ENCODE measurements at regions not wholly inside any gene's neighbourhood (a gene's known extent, or its start where the extent isn't known, plus 50 kb on each side); places are given as distances from the start of the nearest gene placed in this dataset.

DNA sequence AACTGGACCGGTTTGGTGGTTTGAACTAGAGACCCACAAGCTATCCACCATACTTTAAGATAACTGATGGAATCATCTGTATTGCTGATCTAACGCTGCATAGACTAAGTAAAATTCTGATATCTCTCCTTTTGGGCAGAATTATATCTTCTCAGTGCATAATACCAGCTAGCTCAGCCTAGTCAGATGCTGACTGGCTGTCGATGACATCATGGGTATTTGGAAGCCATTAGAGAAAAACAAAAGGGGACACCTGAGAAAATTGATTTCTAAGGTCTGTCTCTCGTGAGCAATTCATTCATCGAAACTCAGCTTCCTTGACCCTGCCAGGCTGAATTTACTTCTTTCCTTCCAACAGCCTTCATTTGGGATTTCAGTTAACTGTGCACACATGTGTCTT lies 263.0 kb upstream of the CCL2 start:
- Histone ChIP-seq H3K27ac (no peak overlapping the region), H3K9me3 (no peaks in the 10 kb centered on the region), H3K4me1 (no peaks in the 10 kb centered on the region), H3K27me3 (no peaks in the 10 kb centered on the region), H3K36me3 (no peaks in the 10 kb centered on the region), H3K4me3 (no peak overlapping the region)
- TF ChIP-seq POLR2AphosphoS5 (IDR thresholded peaks at IDR 0.05) (no peak), POLR2A (IDR thresholded peaks at IDR 0.05) (no peak), EP300 (IDR thresholded peaks at IDR 0.05) (no peak)
- TF ChIP-seq, protein P1, sequence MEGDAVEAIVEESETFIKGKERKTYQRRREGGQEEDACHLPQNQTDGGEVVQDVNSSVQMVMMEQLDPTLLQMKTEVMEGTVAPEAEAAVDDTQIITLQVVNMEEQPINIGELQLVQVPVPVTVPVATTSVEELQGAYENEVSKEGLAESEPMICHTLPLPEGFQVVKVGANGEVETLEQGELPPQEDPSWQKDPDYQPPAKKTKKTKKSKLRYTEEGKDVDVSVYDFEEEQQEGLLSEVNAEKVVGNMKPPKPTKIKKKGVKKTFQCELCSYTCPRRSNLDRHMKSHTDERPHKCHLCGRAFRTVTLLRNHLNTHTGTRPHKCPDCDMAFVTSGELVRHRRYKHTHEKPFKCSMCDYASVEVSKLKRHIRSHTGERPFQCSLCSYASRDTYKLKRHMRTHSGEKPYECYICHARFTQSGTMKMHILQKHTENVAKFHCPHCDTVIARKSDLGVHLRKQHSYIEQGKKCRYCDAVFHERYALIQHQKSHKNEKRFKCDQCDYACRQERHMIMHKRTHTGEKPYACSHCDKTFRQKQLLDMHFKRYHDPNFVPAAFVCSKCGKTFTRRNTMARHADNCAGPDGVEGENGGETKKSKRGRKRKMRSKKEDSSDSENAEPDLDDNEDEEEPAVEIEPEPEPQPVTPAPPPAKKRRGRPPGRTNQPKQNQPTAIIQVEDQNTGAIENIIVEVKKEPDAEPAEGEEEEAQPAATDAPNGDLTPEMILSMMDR (IDR thresholded peaks at IDR 0.05): no peak
- intact Hi-C loops (cut with DNase I): no loop called here
- DNase-seq: no peak
- WGBS, 2 donors: 75 to 85% methylated on average over 5 of the region's 5 CpGs

DNA sequence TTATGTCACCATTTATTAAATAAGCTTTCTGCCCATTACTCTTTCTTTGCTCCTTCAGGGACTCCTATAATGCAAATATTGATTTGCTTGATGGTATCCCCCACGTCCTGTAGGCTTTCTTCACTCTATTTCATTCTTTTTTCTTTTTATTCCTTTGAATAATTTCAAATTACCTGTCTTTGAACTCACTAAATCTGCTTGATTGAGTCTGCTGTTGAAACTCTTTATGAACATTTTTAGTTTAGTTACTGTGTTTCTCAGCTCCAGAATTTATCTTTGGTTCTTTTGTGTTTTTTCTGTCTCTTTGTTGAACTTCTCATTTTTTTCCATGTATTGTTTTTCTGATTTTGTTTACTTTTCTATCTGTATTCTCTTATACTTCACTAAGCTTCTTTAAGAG lies 254.4 kb upstream of the CCL2 start:
- DNase-seq: no peak
- no peak overlapping the region for H3K27ac ChIP-seq
- no peak overlapping the region for H3K4me3 ChIP-seq
- 7 to 34% methylated on average over 1 of the region's 1 CpG for WGBS, 2 donors
- TF ChIP-seq EP300 (IDR thresholded peaks at IDR 0.05): no peak
- TF ChIP-seq POLR2A (IDR thresholded peaks at IDR 0.05): no peak
- no peak for TF ChIP-seq POLR2AphosphoS5 (IDR thresholded peaks at IDR 0.05)
- no peaks in the 10 kb centered on the region for H3K4me1 ChIP-seq
- no peaks in the 10 kb centered on the region for H3K36me3 ChIP-seq
- intact Hi-C loops (cut with DNase I): no loop called here
- H3K9me3 ChIP-seq: no peaks in the 10 kb centered on the region
- H3K27me3 ChIP-seq: no peaks in the 10 kb centered on the region

- intact Hi-C loops (cut with DNase I): no loop called here
- DNase-seq: no peak
- Histone ChIP-seq H3K4me1 (no peaks in the 10 kb centered on the region), H3K4me3 (no peak overlapping the region), H3K27me3 (no peaks in the 10 kb centered on the region), H3K27ac (no peak overlapping the region), H3K9me3 (no peaks in the 10 kb centered on the region), H3K36me3 (no peaks in the 10 kb centered on the region)
- WGBS, 2 donors: 89 to 94% methylated on average over 2 of the region's 2 CpGs
- TF ChIP-seq EP300 (IDR thresholded peaks at IDR 0.05): no peak
- TF ChIP-seq, protein P1 (IDR thresholded peaks at IDR 0.05): no peak
- no peak for TF ChIP-seq POLR2A (IDR thresholded peaks at IDR 0.05)
These were observed 253.8 kb upstream of the CCL2 start for GRCh38 chr17:34001246-34001645.

GRCh38 chr17:34006126-34006525 lies 249.0 kb upstream of the CCL2 start:
- WGBS, 2 donors: 70 to 73% methylated on average over 3 of the region's 3 CpGs
- Histone ChIP-seq H3K27ac (no peak overlapping the region), H3K4me3 (no peak overlapping the region), H3K9me3 (no peaks in the 10 kb centered on the region), H3K36me3 (no peaks in the 10 kb centered on the region), H3K27me3 (no peaks in the 10 kb centered on the region), H3K4me1 (no peaks in the 10 kb centered on the region)
- TF ChIP-seq EP300 (IDR thresholded peaks at IDR 0.05) (no peak), POLR2A (IDR thresholded peaks at IDR 0.05) (no peak), POLR2AphosphoS5 (IDR thresholded peaks at IDR 0.05) (no peak)
- TF ChIP-seq, protein P1 (IDR thresholded peaks at IDR 0.05): no peak
- no peak for DNase-seq
- intact Hi-C loops (cut with DNase I): no loop called here

DNA sequence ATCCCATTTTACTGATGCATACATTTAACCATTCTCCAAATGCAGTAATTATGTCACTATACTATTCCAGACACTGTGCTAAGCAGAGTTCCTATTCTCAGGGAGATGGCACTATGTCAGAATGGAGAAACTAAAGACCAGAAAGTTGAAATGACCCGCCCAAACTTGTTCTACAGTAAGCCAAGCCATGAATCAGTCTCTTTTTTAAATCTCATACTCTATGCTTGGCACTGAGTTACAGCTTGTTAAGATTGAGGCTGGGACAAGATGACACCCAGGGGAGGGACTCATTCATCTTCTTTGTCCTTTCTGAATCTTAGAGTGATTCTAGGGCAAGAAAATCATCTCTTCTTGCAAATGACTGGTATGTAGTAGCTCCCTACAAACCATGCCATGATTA lies 247.0 kb upstream of the CCL2 start:
- Histone ChIP-seq H3K4me3 (no peak overlapping the region), H3K4me1 (no peaks in the 10 kb centered on the region), H3K36me3 (no peaks in the 10 kb centered on the region), H3K27me3 (no peaks in the 10 kb centered on the region), H3K27ac (no peak overlapping the region), H3K9me3 (no peaks in the 10 kb centered on the region)
- no peak for DNase-seq
- WGBS, 2 donors: 64 to 81% methylated on average over 1 of the region's 1 CpG
- intact Hi-C loops (cut with DNase I): no loop called here
- TF ChIP-seq EP300 (IDR thresholded peaks at IDR 0.05): no peak
- no peak for TF ChIP-seq POLR2A (IDR thresholded peaks at IDR 0.05)
- TF ChIP-seq, protein P1 (IDR thresholded peaks at IDR 0.05): no peak
- no peak for TF ChIP-seq POLR2AphosphoS5 (IDR thresholded peaks at IDR 0.05)
